ENCODE measurements at regions not wholly inside any gene's neighbourhood (a gene's known extent, or its start where the extent isn't known, plus 50 kb on each side); places are given as distances from the start of the nearest gene placed in this dataset.

- Histone ChIP-seq H3K36me3 (ENCODE audit: control insufficient read depth in 3 of 3, insufficient read depth in 2 of 3, low read depth in 1 of 3, low read length in 3 of 3) (no peaks in the 10 kb centered on the region), H3K27me3 (ENCODE audit: control insufficient read depth in 3 of 3, insufficient read depth in 3 of 3, low read length in 3 of 3) (no peaks in the 10 kb centered on the region), H3K27ac (ENCODE audit: low read depth in 1 of 3, low read length in 2 of 3) (no peak overlapping the region), H3K9me3 (ENCODE audit: control insufficient read depth in 2 of 2, insufficient read depth in 1 of 2, low read depth in 1 of 2, low read length in 1 of 2) (no peaks in the 10 kb centered on the region), H3K4me3 (ENCODE audit: low read depth in 1 of 3, low read length in 3 of 3) (no peak overlapping the region), H3K4me1 (ENCODE audit: control insufficient read depth in 3 of 3, insufficient read depth in 2 of 3, low read depth in 1 of 3, low read length in 2 of 3) (peaks cover 0 to 14% (median 0%) of the 10 kb centered on the region in 3 donors)
- DNase-seq, result no peak
- FAIRE-seq, result no peak
- 60 to 71% (median 61%) methylated on average over 5 of the region's 5 CpGs for WGBS, 3 donors
Measured at GRCh38 chr6:40900791-40901190, 138.2 kb downstream of the UNC5CL start.

- Histone ChIP-seq H3K27me3 (ENCODE audit: control insufficient read depth in 3 of 3, insufficient read depth in 3 of 3, low read length in 3 of 3) (no peaks in the 10 kb centered on the region), H3K4me1 (ENCODE audit: control insufficient read depth in 3 of 3, insufficient read depth in 2 of 3, low read depth in 1 of 3, low read length in 2 of 3) (peaks cover 0 to 20% (median 0%) of the 10 kb centered on the region in 3 donors), H3K36me3 (ENCODE audit: control insufficient read depth in 3 of 3, insufficient read depth in 2 of 3, low read depth in 1 of 3, low read length in 3 of 3) (no peaks in the 10 kb centered on the region), H3K9me3 (ENCODE audit: control insufficient read depth in 2 of 2, insufficient read depth in 1 of 2, low read depth in 1 of 2, low read length in 1 of 2) (no peaks in the 10 kb centered on the region), H3K4me3 (ENCODE audit: low read depth in 1 of 3, low read length in 3 of 3) (no peak overlapping the region), H3K27ac (ENCODE audit: low read depth in 1 of 3, low read length in 2 of 3) (peak overlapping the region in 1 of 3 donors; percentile 55)
- DNase-seq, result peak; percentile 52 to 54
- 12 to 54% (median 20%) methylated on average over 7 of the region's 7 CpGs for WGBS, 3 donors
- no peak for FAIRE-seq
Measured at GRCh38 chr6:40899684-40900155, 139.3 kb downstream of the UNC5CL start.

GRCh38 chr6:40898073-40898472 lies 140.9 kb downstream of the UNC5CL start:
- 91 to 92% (median 92%) methylated on average over 1 of the region's 1 CpG for WGBS, 3 donors
- FAIRE-seq (no peak), DNase-seq (no peak)
- Histone ChIP-seq H3K9me3 (ENCODE audit: control insufficient read depth in 2 of 2, insufficient read depth in 1 of 2, low read depth in 1 of 2, low read length in 1 of 2) (no peaks in the 10 kb centered on the region), H3K4me1 (ENCODE audit: control insufficient read depth in 3 of 3, insufficient read depth in 2 of 3, low read depth in 1 of 3, low read length in 2 of 3) (peaks cover 0 to 20% (median 0%) of the 10 kb centered on the region in 3 donors), H3K4me3 (ENCODE audit: low read depth in 1 of 3, low read length in 3 of 3) (no peak overlapping the region), H3K27me3 (ENCODE audit: control insufficient read depth in 3 of 3, insufficient read depth in 3 of 3, low read length in 3 of 3) (no peaks in the 10 kb centered on the region), H3K36me3 (ENCODE audit: control insufficient read depth in 3 of 3, insufficient read depth in 2 of 3, low read depth in 1 of 3, low read length in 3 of 3) (no peaks in the 10 kb centered on the region), H3K27ac (ENCODE audit: low read depth in 1 of 3, low read length in 2 of 3) (no peak overlapping the region)

- no peak overlapping the region for H3K4me3 ChIP-seq (ENCODE audit: low read depth in 1 of 3, low read length in 3 of 3)
- WGBS, 3 donors, result 91 to 94% (median 93%) methylated on average over 10 of the region's 10 CpGs
- DNase-seq (no peak), FAIRE-seq (no peak)
- H3K27ac ChIP-seq (ENCODE audit: low read depth in 1 of 3, low read length in 2 of 3), result no peak overlapping the region
- H3K9me3 ChIP-seq (ENCODE audit: control insufficient read depth in 2 of 2, insufficient read depth in 1 of 2, low read depth in 1 of 2, low read length in 1 of 2), result no peaks in the 10 kb centered on the region
- no peaks in the 10 kb centered on the region for H3K36me3 ChIP-seq (ENCODE audit: control insufficient read depth in 3 of 3, insufficient read depth in 2 of 3, low read depth in 1 of 3, low read length in 3 of 3)
- peaks cover 0 to 20% (median 0%) of the 10 kb centered on the region in 3 donors for H3K4me1 ChIP-seq (ENCODE audit: control insufficient read depth in 3 of 3, insufficient read depth in 2 of 3, low read depth in 1 of 3, low read length in 2 of 3)
- H3K27me3 ChIP-seq (ENCODE audit: control insufficient read depth in 3 of 3, insufficient read depth in 3 of 3, low read length in 3 of 3), result no peaks in the 10 kb centered on the region
Measured at GRCh38 chr6:40897390-40898003, 141.5 kb downstream of the UNC5CL start.

GRCh38 chr6:40896696-40897095 lies 142.3 kb downstream of the UNC5CL start:
- H3K36me3 ChIP-seq (ENCODE audit: control insufficient read depth in 3 of 3, insufficient read depth in 2 of 3, low read depth in 1 of 3, low read length in 3 of 3), result no peaks in the 10 kb centered on the region

GRCh38 chr6:40894962-40895799 lies 143.8 kb downstream of the UNC5CL start:
- Histone ChIP-seq H3K27ac (ENCODE audit: low read depth in 1 of 3, low read length in 2 of 3) (no peak overlapping the region), H3K27me3 (ENCODE audit: control insufficient read depth in 3 of 3, insufficient read depth in 3 of 3, low read length in 3 of 3) (no peaks in the 10 kb centered on the region), H3K36me3 (ENCODE audit: control insufficient read depth in 3 of 3, insufficient read depth in 2 of 3, low read depth in 1 of 3, low read length in 3 of 3) (no peaks in the 10 kb centered on the region), H3K4me1 (ENCODE audit: control insufficient read depth in 3 of 3, insufficient read depth in 2 of 3, low read depth in 1 of 3, low read length in 2 of 3) (peaks cover 0 to 18% (median 0%) of the 10 kb centered on the region in 3 donors), H3K9me3 (ENCODE audit: control insufficient read depth in 2 of 2, insufficient read depth in 1 of 2, low read depth in 1 of 2, low read length in 1 of 2) (no peaks in the 10 kb centered on the region), H3K4me3 (ENCODE audit: low read depth in 1 of 3, low read length in 3 of 3) (no peak overlapping the region)
- FAIRE-seq (no peak), DNase-seq (peak; percentile 71 to 78)
- 41 to 51% (median 41%) methylated on average over 14 of the region's 14 CpGs for WGBS, 3 donors

More at GRCh38 chr6:40896696-40897095, 142.3 kb downstream of the UNC5CL start:
- no peaks in the 10 kb centered on the region for H3K9me3 ChIP-seq (ENCODE audit: control insufficient read depth in 2 of 2, insufficient read depth in 1 of 2, low read depth in 1 of 2, low read length in 1 of 2)
- WGBS, 3 donors, result 15 to 58% (median 30%) methylated on average over 3 of the region's 3 CpGs
- H3K4me1 ChIP-seq (ENCODE audit: control insufficient read depth in 3 of 3, insufficient read depth in 2 of 3, low read depth in 1 of 3, low read length in 2 of 3), result peaks cover 0 to 20% (median 0%) of the 10 kb centered on the region in 3 donors
- H3K4me3 ChIP-seq (ENCODE audit: low read depth in 1 of 3, low read length in 3 of 3), result no peak overlapping the region
- DNase-seq, result no peak
- H3K27me3 ChIP-seq (ENCODE audit: control insufficient read depth in 3 of 3, insufficient read depth in 3 of 3, low read length in 3 of 3), result no peaks in the 10 kb centered on the region
- no peak overlapping the region for H3K27ac ChIP-seq (ENCODE audit: low read depth in 1 of 3, low read length in 2 of 3)
- FAIRE-seq, result no peak

GRCh38 chr6:40893021-40893420 lies 146.0 kb downstream of the UNC5CL start:
- H3K4me1 ChIP-seq (ENCODE audit: control insufficient read depth in 3 of 3, insufficient read depth in 2 of 3, low read depth in 1 of 3, low read length in 2 of 3), result peaks cover 0 to 11% (median 0%) of the 10 kb centered on the region in 3 donors
- WGBS, 3 donors, result 83 to 87% (median 87%) methylated on average over 7 of the region's 7 CpGs
- no peak for FAIRE-seq
- no peaks in the 10 kb centered on the region for H3K36me3 ChIP-seq (ENCODE audit: control insufficient read depth in 3 of 3, insufficient read depth in 2 of 3, low read depth in 1 of 3, low read length in 3 of 3)
- H3K27me3 ChIP-seq (ENCODE audit: control insufficient read depth in 3 of 3, insufficient read depth in 3 of 3, low read length in 3 of 3), result no peaks in the 10 kb centered on the region
- no peaks in the 10 kb centered on the region for H3K9me3 ChIP-seq (ENCODE audit: control insufficient read depth in 2 of 2, insufficient read depth in 1 of 2, low read depth in 1 of 2, low read length in 1 of 2)
- DNase-seq, result no peak
- H3K27ac ChIP-seq (ENCODE audit: low read depth in 1 of 3, low read length in 2 of 3), result no peak overlapping the region
- no peak overlapping the region for H3K4me3 ChIP-seq (ENCODE audit: low read depth in 1 of 3, low read length in 3 of 3)

GRCh38 chr6:40892223-40892622 lies 146.8 kb downstream of the UNC5CL start:
- H3K9me3 ChIP-seq (ENCODE audit: control insufficient read depth in 2 of 2, insufficient read depth in 1 of 2, low read depth in 1 of 2, low read length in 1 of 2), result no peaks in the 10 kb centered on the region
- no peak for FAIRE-seq
- H3K36me3 ChIP-seq (ENCODE audit: control insufficient read depth in 3 of 3, insufficient read depth in 2 of 3, low read depth in 1 of 3, low read length in 3 of 3), result no peaks in the 10 kb centered on the region
- H3K27me3 ChIP-seq (ENCODE audit: control insufficient read depth in 3 of 3, insufficient read depth in 3 of 3, low read length in 3 of 3), result no peaks in the 10 kb centered on the region
- no peak for DNase-seq
- H3K4me3 ChIP-seq (ENCODE audit: low read depth in 1 of 3, low read length in 3 of 3), result no peak overlapping the region
- no peak overlapping the region for H3K27ac ChIP-seq (ENCODE audit: low read depth in 1 of 3, low read length in 2 of 3)
- 65 to 84% (median 72%) methylated on average over 8 of the region's 8 CpGs for WGBS, 3 donors
- peaks cover 0 to 11% (median 0%) of the 10 kb centered on the region in 3 donors for H3K4me1 ChIP-seq (ENCODE audit: control insufficient read depth in 3 of 3, insufficient read depth in 2 of 3, low read depth in 1 of 3, low read length in 2 of 3)
